ENCODE measurements at regions not wholly inside any gene's neighbourhood (a gene's known extent, or its start where the extent isn't known, plus 50 kb on each side); places are given as distances from the start of the nearest gene placed in this dataset.

DNA sequence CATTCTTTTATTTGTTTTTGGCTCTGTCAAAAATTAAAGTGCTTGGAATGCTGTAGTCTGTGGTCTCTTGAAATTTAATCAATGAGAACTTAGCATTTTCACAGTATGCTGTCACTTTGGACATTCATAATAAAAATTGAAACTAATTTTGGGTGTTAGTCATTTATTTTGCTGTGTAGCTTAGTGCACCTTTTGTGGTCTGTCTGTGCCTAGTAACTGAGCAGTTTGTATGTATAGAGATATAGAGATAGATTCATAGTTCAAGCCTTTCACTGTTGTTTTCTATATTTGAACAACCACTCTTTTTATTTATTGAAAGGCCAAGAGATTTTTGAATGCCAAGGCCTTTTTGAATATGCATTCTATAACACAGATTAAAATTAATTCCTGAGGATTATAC is 86.4 kb upstream of the TIAM2 start:
- TF ChIP-seq, protein P1, sequence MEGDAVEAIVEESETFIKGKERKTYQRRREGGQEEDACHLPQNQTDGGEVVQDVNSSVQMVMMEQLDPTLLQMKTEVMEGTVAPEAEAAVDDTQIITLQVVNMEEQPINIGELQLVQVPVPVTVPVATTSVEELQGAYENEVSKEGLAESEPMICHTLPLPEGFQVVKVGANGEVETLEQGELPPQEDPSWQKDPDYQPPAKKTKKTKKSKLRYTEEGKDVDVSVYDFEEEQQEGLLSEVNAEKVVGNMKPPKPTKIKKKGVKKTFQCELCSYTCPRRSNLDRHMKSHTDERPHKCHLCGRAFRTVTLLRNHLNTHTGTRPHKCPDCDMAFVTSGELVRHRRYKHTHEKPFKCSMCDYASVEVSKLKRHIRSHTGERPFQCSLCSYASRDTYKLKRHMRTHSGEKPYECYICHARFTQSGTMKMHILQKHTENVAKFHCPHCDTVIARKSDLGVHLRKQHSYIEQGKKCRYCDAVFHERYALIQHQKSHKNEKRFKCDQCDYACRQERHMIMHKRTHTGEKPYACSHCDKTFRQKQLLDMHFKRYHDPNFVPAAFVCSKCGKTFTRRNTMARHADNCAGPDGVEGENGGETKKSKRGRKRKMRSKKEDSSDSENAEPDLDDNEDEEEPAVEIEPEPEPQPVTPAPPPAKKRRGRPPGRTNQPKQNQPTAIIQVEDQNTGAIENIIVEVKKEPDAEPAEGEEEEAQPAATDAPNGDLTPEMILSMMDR (IDR thresholded peaks at IDR 0.05; ENCODE audit: low read depth, low read length): no peak
- no peak overlapping the region for H3K4me3 ChIP-seq (ENCODE audit: low read depth, low read length)

DNA sequence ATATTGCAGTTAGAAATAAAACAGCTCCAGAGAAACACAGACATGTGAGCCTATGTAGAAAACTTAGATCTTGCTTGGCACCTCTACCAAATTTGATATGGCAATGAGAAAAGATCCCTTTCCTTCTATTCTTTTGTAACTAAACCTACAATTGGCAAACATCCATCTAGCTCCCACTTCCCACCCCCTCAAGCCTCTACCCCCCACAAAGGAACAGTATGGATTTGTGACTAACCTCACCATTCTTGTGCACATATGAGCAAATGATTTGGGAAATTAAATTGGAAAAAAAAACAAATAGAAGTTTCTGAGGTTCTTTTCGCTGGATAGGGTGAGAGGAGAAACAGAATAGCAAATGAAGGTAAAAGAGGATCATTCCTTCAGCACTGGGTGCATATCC is 85.8 kb upstream of the TIAM2 start:
- H3K4me3 ChIP-seq (ENCODE audit: low read depth, low read length): no peak overlapping the region
- TF ChIP-seq, protein P1 (IDR thresholded peaks at IDR 0.05; ENCODE audit: low read depth, low read length): no peak

DNA sequence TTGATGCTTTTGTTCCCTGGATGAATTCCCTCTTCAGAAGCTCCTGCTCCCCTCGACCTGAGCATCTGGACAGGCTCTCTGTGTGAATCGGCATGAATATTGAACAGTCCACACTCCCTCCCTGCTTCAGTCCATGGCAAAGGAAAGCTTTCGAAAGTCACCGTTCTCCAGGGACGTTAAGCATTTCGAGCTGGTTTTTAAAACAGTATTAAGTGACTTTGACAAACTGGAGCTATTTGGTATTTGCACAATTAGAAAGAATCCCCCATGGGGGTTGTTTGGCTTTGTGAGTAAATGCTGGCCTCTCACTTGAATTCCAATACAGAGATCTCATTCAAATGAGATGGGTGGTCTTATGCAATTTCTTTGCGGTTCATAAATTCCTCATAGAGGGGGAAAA is 85.3 kb upstream of the TIAM2 start:
- H3K4me3 ChIP-seq (ENCODE audit: low read depth, low read length): no peak overlapping the region
- TF ChIP-seq, protein P1 (IDR thresholded peaks at IDR 0.05; ENCODE audit: low read depth, low read length): no peak

DNA sequence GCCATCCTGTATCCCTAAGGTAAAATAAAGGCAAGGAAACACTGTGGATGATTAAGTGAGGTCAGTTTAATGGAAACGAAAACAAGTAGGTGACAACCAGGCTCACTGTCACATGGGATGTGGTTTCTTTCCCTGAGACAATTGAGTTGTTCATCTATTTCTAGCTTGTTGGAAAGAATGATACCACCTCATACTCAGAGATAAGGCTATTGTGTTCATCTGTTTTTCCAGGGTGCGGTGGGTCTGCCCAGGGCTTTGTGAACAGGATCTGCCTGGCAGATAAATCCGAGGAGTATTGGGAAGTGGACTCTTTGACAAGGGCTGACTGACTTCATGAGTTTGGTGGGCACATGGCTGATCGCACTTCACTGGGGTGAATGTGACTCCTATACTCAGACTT is 80.8 kb upstream of the TIAM2 start:
- TF ChIP-seq, protein P1 (IDR thresholded peaks at IDR 0.05; ENCODE audit: low read depth, low read length): no peak
- H3K4me3 ChIP-seq (ENCODE audit: low read depth, low read length): no peak overlapping the region

DNA sequence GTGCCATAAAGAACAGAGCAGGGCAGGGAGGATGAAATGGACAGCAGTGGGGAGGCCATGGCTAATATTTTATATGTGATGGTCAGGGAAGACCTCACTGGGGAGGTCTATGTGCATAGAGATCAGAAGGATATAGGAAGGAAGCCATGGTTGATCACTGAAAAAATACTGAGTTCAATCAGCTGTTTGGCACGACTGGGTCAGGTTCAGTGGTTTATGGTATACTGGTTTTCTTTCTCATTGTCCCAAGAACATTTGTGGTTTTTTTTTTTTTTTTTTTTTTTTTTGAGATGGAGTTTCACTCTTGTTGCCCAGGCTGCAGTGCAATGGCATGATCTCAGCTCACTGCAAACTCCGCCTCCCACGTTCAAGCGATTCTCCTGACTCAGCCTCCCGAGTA is 78.3 kb upstream of the TIAM2 start:
- H3K4me3 ChIP-seq (ENCODE audit: low read depth, low read length): no peak overlapping the region
- TF ChIP-seq, protein P1 (IDR thresholded peaks at IDR 0.05; ENCODE audit: low read depth, low read length): no peak

DNA sequence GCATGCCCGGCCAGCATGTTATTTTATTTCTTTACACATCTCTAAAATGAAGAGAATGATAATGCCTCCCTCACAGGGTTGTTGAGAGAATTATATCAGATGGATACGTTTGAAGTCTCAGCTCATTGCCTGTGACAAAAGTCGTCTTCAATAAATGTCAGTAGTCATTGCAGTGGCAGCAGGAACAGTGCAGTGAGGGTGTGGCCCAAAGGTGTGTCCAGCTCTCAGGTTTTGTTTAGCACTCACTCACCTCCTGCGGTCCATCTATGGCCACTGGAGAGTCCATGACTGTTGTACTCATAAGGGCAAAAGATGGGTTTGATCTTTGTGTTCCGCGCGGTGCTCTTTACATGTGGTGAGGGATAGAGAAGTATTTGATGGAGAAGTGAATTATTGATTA is 77.2 kb upstream of the TIAM2 start:
- TF ChIP-seq, protein P1 (IDR thresholded peaks at IDR 0.05; ENCODE audit: low read depth, low read length): no peak

DNA sequence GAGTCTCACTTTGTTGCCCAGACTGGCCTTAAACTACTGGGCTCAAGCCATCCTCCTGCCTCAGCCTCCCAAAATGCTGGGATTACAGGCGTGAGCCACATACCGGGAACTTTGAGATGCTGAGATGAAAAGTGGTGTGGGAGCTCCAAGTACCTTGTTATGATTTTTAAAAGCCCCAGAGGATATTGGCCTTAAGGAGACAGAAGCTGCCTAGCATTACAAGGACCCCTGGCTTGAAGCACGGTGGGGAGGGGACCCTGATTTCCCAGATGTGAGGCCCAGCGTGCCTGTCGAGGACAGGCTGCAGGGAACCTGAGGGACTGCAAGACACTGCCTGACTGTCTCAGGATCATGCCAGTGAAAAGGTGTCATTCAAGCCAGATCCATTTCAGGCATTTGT is 75.3 kb upstream of the TIAM2 start:
- TF ChIP-seq, protein P1 (IDR thresholded peaks at IDR 0.05; ENCODE audit: low read depth, low read length): no peak
- no peak overlapping the region for H3K4me3 ChIP-seq (ENCODE audit: low read depth, low read length)

More for the DNA sequence above, 77.2 kb upstream of the TIAM2 start:
- no peak overlapping the region for H3K4me3 ChIP-seq (ENCODE audit: low read depth, low read length)
